Endothelial cell of umbilical vein (primary cell): ENCODE measurements at regions not wholly inside any gene's neighbourhood (a gene's known extent, or its start where the extent isn't known, plus 50 kb on each side); places are given as distances from the start of the nearest gene placed in this dataset.

ENCODE experiments used
- BruUV-seq: library from RNA; stranded (reverse); fragments of 400-500 nt; replicated peaks from 2 replicates; lab custom pipeline; 2021; lab: Mats Ljungman, UMichigan
- CTCF ChIA-PET: fragments of 300-600, 350-600 bp; sonication (Branson Sonifier 250); formaldehyde crosslinking; loops from one replicate; lab custom pipeline; 2021; ENCODE audit warnings: antibody characterized with exemption, inconsistent platforms; lab: Charles Lee
- POLR2A ChIA-PET: fragments of 300-600, 350-600 bp; sonication (Branson Sonifier 250); formaldehyde crosslinking; loops from one replicate; lab custom pipeline; 2021; ENCODE audit warnings: antibody characterized with exemption, inconsistent platforms; lab: Charles Lee
- DNase-seq: peaks from one replicate; pipeline ENCODE4 v3.0.0-alpha.2; 2011; ENCODE audit warnings: low read depth, low spot score
- FAIRE-seq: peaks from 2 replicates; lab custom pipeline; 2011; peaks lifted over from hg19 to GRCh38; lab: Jason Lieb, UNC
- H2AFZ ChIP-seq: 2 replicates; pipeline ENCODE4 v1.6.0; 2012; ENCODE audit warnings: low read depth, low read length, control low read depth, inconsistent platforms
- H3K27ac ChIP-seq: 2 replicates; pipeline ENCODE4 v1.5.1; 2011; ENCODE audit warnings: low read depth, mild to moderate bottlenecking, control low read depth, low read length, moderate library complexity; ENCODE audit not compliant: insufficient read depth
- H3K27me3 ChIP-seq, 2 experiments: 2 replicates each; pipeline versions ENCODE4 v1.6.0 to v1.6.1; 2011; ENCODE audit warnings: low read length in 2 of 2, mixed read lengths in 1 of 2; ENCODE audit not compliant: control insufficient read depth in 2 of 2, insufficient read depth in 2 of 2
- H3K36me3 ChIP-seq, 2 experiments: 2 replicates in 1 of 2; 3 replicates in 1 of 2; pipeline ENCODE4 v1.5.1; 2011; ENCODE audit warnings: low read length in 2 of 2, mild to moderate bottlenecking in 1 of 2, moderate library complexity in 1 of 2; ENCODE audit not compliant: control insufficient read depth in 2 of 2, insufficient read depth in 2 of 2; ENCODE audit errors: extremely low read depth in 1 of 2
- H3K4me1 ChIP-seq: 3 replicates; pipeline ENCODE4 v1.5.1; 2011; ENCODE audit warnings: mild to moderate bottlenecking, low read length; ENCODE audit not compliant: control insufficient read depth, insufficient read depth; ENCODE audit errors: extremely low read depth
- H3K4me2 ChIP-seq: 2 replicates; pipeline ENCODE4 v1.6.1; 2011; ENCODE audit warnings: low read length, control low read depth, mixed read lengths; ENCODE audit not compliant: insufficient read depth
- H3K4me3 ChIP-seq, 3 experiments: fragments of 200-600 bp in 1 of 3; sonication (generic), shearing (Covaris generic) in 1 of 3; replicated peaks in 1 of 3; 2 replicates each; pipeline ENCODE4 v1.5.1; 2011 to 2016; ENCODE audit warnings: control low read depth in 3 of 3, low read length in 3 of 3, mild to moderate bottlenecking in 2 of 3, inconsistent platforms in 1 of 3, low read depth in 1 of 3, moderate library complexity in 1 of 3; ENCODE audit not compliant: insufficient read depth in 1 of 3
- H3K79me2 ChIP-seq: 2 replicates; pipeline ENCODE4 v1.6.0; 2012; ENCODE audit warnings: low read length, inconsistent platforms; ENCODE audit not compliant: control insufficient read depth, insufficient read depth
- H3K9ac ChIP-seq: replicated peaks from 2 replicates; pipeline ENCODE3; 2011; ENCODE audit warnings: low read length, control low read depth; ENCODE audit not compliant: insufficient read depth; ENCODE audit errors: extremely low read depth
- H3K9me1 ChIP-seq: replicated peaks from 3 replicates; pipeline ENCODE4 v1.6.0; 2011; ENCODE audit warnings: mild to moderate bottlenecking, low read length; ENCODE audit not compliant: control insufficient read depth, insufficient read depth; ENCODE audit errors: extremely low read depth
- H3K9me3 ChIP-seq: replicated peaks from 2 replicates; pipeline ENCODE4 v1.5.1; 2012; ENCODE audit warnings: low read length, inconsistent platforms; ENCODE audit not compliant: control insufficient read depth, insufficient read depth
- H4K20me1 ChIP-seq: replicated peaks from 2 replicates; pipeline ENCODE3; 2011; ENCODE audit warnings: mild to moderate bottlenecking, low read length; ENCODE audit not compliant: control insufficient read depth, insufficient read depth; ENCODE audit errors: extremely low read depth
- EZH2 ChIP-seq: IDR thresholded peaks from 2 replicates; pipeline ENCODE4 v1.6.1; 2012; ENCODE audit warnings: borderline replicate concordance, low read depth, mild to moderate bottlenecking, moderate library complexity, low read length, inconsistent platforms; ENCODE audit not compliant: severe bottlenecking
- FOS ChIP-seq: IDR thresholded peaks from 2 replicates; pipeline ENCODE4 v1.6.1; 2011; ENCODE audit warnings: mild to moderate bottlenecking, low read length, moderate library complexity, borderline replicate concordance; ENCODE audit not compliant: insufficient read depth
- GATA2 ChIP-seq: IDR thresholded peaks from 2 replicates; pipeline ENCODE4 v1.7.0; 2011; ENCODE audit warnings: low read depth, mild to moderate bottlenecking, moderate library complexity, mixed read lengths, low read length; ENCODE audit not compliant: insufficient read length, insufficient read depth
- JUN ChIP-seq: IDR thresholded peaks from 2 replicates; pipeline ENCODE4 v1.6.1; 2011; ENCODE audit warnings: borderline replicate concordance, low read depth; ENCODE audit not compliant: insufficient read length, insufficient read depth
- MYC ChIP-seq: IDR thresholded peaks from one replicate; pipeline ENCODE4 v1.6.1; 2011; ENCODE audit warnings: mild to moderate bottlenecking, low read depth, low read length
- POLR2A ChIP-seq: IDR thresholded peaks from 2 replicates; pipeline ENCODE4 v1.6.1; 2012; ENCODE audit warnings: low read depth, mild to moderate bottlenecking, control low read depth, low read length
- POLR2AphosphoS5 ChIP-seq: IDR thresholded peaks from 2 replicates; pipeline ENCODE4 v1.6.1; 2012; ENCODE audit warnings: low read depth, mild to moderate bottlenecking, control low read depth, low read length, moderate library complexity; ENCODE audit not compliant: insufficient read depth
- dilution Hi-C: fragments of 300-500 bp; cut with MboI; formaldehyde crosslinking; loops from one replicate; pipeline ENCODE4 v1.15.0; 2019; ENCODE audit warnings: low sequenced_read_pairs; ENCODE audit not compliant: extremely low pct_ligation_motif_present
- intact Hi-C: fragments of 100-400 bp; cut with micrococcal nuclease; formaldehyde crosslinking; loops from one replicate; pipeline ENCODE4 v1.10.0; 2022
- TF ChIP-seq, protein P1 (sequence below): IDR thresholded peaks from 2 replicates; pipeline ENCODE4 v1.6.1; 2011; ENCODE audit not compliant: insufficient read depth, insufficient read length
- TF ChIP-seq, protein P2 (sequence below), 2 donors: IDR thresholded peaks; 1 replicate in 1 of 2; 2 replicates in 1 of 2; pipeline ENCODE4 v1.5.1; 2011; ENCODE audit warnings: low read length in 2 of 2, mild to moderate bottlenecking in 2 of 2, moderate library complexity in 2 of 2, control low read depth in 1 of 2, inconsistent platforms in 1 of 2, low read depth in 1 of 2; ENCODE audit not compliant: insufficient read depth in 1 of 2; ENCODE audit errors: extremely low read depth in 1 of 2

DNA sequence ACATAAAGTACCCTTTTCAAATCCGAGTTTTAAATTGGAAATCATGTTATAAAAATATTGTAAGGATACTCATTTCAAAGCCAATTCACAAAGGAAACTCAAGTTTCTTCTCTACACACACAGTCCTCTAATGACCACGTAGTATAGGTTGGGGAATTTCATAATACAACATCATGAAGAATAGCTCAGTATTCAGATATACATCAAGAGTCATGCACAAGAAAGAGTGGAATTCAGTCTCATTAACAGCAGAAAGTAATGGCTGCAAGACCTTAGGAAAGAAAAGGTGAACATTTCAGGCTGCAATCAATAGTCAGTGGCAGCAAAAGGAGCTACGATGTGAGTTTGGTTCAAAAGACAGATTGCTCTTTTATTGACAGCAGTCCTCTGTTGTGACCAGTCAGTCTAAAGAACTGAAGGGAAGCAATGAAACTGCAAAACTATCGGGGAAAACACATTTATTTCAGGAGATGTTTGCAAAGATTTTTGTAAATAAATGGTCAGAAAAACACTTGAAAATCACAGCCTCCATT is 317.2 kb downstream of the IPMK start:
- Histone ChIP-seq H3K27ac (no peak overlapping the region), H3K4me2 (no peak overlapping the region), H3K9ac (no peak overlapping the region), H3K27me3 (no peaks in the 10 kb centered on the region), H3K36me3 (no peaks in the 10 kb centered on the region), H3K79me2 (no peaks in the 10 kb centered on the region), H4K20me1 (no peaks in the 10 kb centered on the region), H3K9me3 (no peaks in the 10 kb centered on the region), H3K4me1 (no peaks in the 10 kb centered on the region), H3K9me1 (no peaks in the 10 kb centered on the region), H3K4me3 (no peak overlapping the region), H2AFZ (no peak overlapping the region)
- ChIA-PET CTCF (no interaction called here), POLR2A (no interaction called here)
- FAIRE-seq (no peak), DNase-seq (no peak)
- dilution Hi-C loops (no loop called here), intact Hi-C loops (no loop called here)
- TF ChIP-seq GATA2 (no peak), JUN (no peak), POLR2AphosphoS5 (no peak), POLR2A (no peak), MYC (no peak), EZH2 (no peak), FOS (no peak)
- TF ChIP-seq, protein P1, sequence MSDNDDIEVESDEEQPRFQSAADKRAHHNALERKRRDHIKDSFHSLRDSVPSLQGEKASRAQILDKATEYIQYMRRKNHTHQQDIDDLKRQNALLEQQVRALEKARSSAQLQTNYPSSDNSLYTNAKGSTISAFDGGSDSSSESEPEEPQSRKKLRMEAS: no peak
- TF ChIP-seq, protein P2, sequence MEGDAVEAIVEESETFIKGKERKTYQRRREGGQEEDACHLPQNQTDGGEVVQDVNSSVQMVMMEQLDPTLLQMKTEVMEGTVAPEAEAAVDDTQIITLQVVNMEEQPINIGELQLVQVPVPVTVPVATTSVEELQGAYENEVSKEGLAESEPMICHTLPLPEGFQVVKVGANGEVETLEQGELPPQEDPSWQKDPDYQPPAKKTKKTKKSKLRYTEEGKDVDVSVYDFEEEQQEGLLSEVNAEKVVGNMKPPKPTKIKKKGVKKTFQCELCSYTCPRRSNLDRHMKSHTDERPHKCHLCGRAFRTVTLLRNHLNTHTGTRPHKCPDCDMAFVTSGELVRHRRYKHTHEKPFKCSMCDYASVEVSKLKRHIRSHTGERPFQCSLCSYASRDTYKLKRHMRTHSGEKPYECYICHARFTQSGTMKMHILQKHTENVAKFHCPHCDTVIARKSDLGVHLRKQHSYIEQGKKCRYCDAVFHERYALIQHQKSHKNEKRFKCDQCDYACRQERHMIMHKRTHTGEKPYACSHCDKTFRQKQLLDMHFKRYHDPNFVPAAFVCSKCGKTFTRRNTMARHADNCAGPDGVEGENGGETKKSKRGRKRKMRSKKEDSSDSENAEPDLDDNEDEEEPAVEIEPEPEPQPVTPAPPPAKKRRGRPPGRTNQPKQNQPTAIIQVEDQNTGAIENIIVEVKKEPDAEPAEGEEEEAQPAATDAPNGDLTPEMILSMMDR (IDR thresholded peaks at IDR 0.05; ENCODE audit: extremely low read depth in 1 of 2, insufficient read depth in 1 of 2, low read depth in 1 of 2, low read length in 2 of 2): no peak
- no TSS peak for BruUV-seq
